ENCODE measurements at regions not wholly inside any gene's neighbourhood (a gene's known extent, or its start where the extent isn't known, plus 50 kb on each side); places are given as distances from the start of the nearest gene placed in this dataset.

- DNase-seq (ENCODE audit: low spot score): no peak
- WGBS: 89% methylated on average over 1 of the region's 1 CpG
Measured at GRCh38 chr12:84124211-84124610, 788.4 kb downstream of the SLC6A15 start.

GRCh38 chr12:84117190-84117589, 795.4 kb downstream of the SLC6A15 start:
- no peak overlapping the region for H3K9ac ChIP-seq (ENCODE audit: low read depth in 1 of 2, low read length in 2 of 2)
- DNase-seq (ENCODE audit: low spot score): no peak
- H3K36me3 ChIP-seq (ENCODE audit: control insufficient read depth in 4 of 4, insufficient read depth in 3 of 4, low read depth in 1 of 4, low read length in 3 of 4): no peaks in the 10 kb centered on the region
- no peaks in the 10 kb centered on the region for H3K27me3 ChIP-seq (ENCODE audit: control insufficient read depth in 4 of 4, insufficient read depth in 4 of 4, low read length in 3 of 4)
- no peaks in the 10 kb centered on the region for H3K4me1 ChIP-seq (ENCODE audit: control insufficient read depth in 4 of 4, insufficient read depth in 4 of 4, low read length in 3 of 4)
- no peak overlapping the region for H3K4me3 ChIP-seq (ENCODE audit: low read depth in 1 of 3, low read length in 3 of 3)
- no peak overlapping the region for H3K27ac ChIP-seq (ENCODE audit: low read depth in 1 of 2, low read length in 2 of 2)
- WGBS: 80% methylated on average over 3 of the region's 3 CpGs
- no peak for TF ChIP-seq RAD21 (IDR thresholded peaks at IDR 0.05)
- no peak for TF ChIP-seq ZBTB33 (IDR thresholded peaks at IDR 0.05)
- no peak for TF ChIP-seq SP1 (IDR thresholded peaks at IDR 0.05)
- no peak for TF ChIP-seq CTCF (IDR thresholded peaks at IDR 0.05; ENCODE audit: low read depth, low read length, missing input control)
- no peak for TF ChIP-seq GABPA (IDR thresholded peaks at IDR 0.05 in 1 of 2, conservative IDR thresholded peaks at IDR 0.05 in 1 of 2)
- TF ChIP-seq NR2F2 (IDR thresholded peaks at IDR 0.05): no peak
- no peak for TF ChIP-seq FOXA1 (IDR thresholded peaks at IDR 0.05)
- no peak for TF ChIP-seq FOXA2 (IDR thresholded peaks at IDR 0.05)
- no peak for TF ChIP-seq TAF1 (conservative IDR thresholded peaks at IDR 0.05)
- TF ChIP-seq YY1 (IDR thresholded peaks at IDR 0.05): no peak
- TF ChIP-seq EGR1 (IDR thresholded peaks at IDR 0.05; ENCODE audit: low read depth in 2 of 2): no peak
- TF ChIP-seq RXRA (IDR thresholded peaks at IDR 0.05): no peak
- no peak for TF ChIP-seq HNF4A (conservative IDR thresholded peaks at IDR 0.05)
- TF ChIP-seq REST (IDR thresholded peaks at IDR 0.05): no peak
- no peak for TF ChIP-seq JUND (IDR thresholded peaks at IDR 0.05)
- no peaks in the 10 kb centered on the region for H3K9me3 ChIP-seq (ENCODE audit: control insufficient read depth in 4 of 4, low read length in 3 of 4)

More at GRCh38 chr12:84124211-84124610, 788.4 kb downstream of the SLC6A15 start:
- Histone ChIP-seq H3K4me3 (ENCODE audit: low read depth in 1 of 3, low read length in 3 of 3) (no peak overlapping the region), H3K27me3 (ENCODE audit: control insufficient read depth in 4 of 4, insufficient read depth in 4 of 4, low read length in 3 of 4) (no peaks in the 10 kb centered on the region), H3K4me1 (ENCODE audit: control insufficient read depth in 4 of 4, insufficient read depth in 4 of 4, low read length in 3 of 4) (no peaks in the 10 kb centered on the region), H3K9ac (ENCODE audit: low read depth in 1 of 2, low read length in 2 of 2) (no peak overlapping the region), H3K9me3 (ENCODE audit: control insufficient read depth in 4 of 4, low read length in 3 of 4) (no peaks in the 10 kb centered on the region), H3K27ac (ENCODE audit: low read depth in 1 of 2, low read length in 2 of 2) (no peak overlapping the region), H3K36me3 (ENCODE audit: control insufficient read depth in 4 of 4, insufficient read depth in 3 of 4, low read depth in 1 of 4, low read length in 3 of 4) (no peaks in the 10 kb centered on the region)
- TF ChIP-seq YY1 (IDR thresholded peaks at IDR 0.05) (no peak), MAX (IDR thresholded peaks at IDR 0.05) (no peak), REST (IDR thresholded peaks at IDR 0.05) (no peak), JUND (IDR thresholded peaks at IDR 0.05) (no peak)
